DOHH2 (cell line): ENCODE measurements at regions not wholly inside any gene's neighbourhood (a gene's known extent, or its start where the extent isn't known, plus 50 kb on each side); places are given as distances from the start of the nearest gene placed in this dataset.

Experiments
- H3F3A ChIP-seq: fragments of 200-600 bp; sonication (generic), shearing (Covaris generic); 2 replicates; pipeline ENCODE4 v1.6.0; 2016; ENCODE audit warnings: antibody characterized with exemption, mild to moderate bottlenecking; ENCODE audit not compliant: control insufficient read depth, insufficient read depth
- H3K27ac ChIP-seq: fragments of 200-600 bp; sonication (generic); 2 replicates; pipeline ENCODE4 v1.5.1; 2014; ENCODE audit warnings: low read depth, mild to moderate bottlenecking, low read length, moderate library complexity
- H3K27me3 ChIP-seq: fragments of 200-600 bp; sonication (generic); 2 replicates; pipeline ENCODE4 v1.6.1; 2014; ENCODE audit warnings: mild to moderate bottlenecking, low read length, mixed read lengths; ENCODE audit not compliant: control insufficient read depth
- H3K36me3 ChIP-seq: fragments of 200-600 bp; sonication (generic); 2 replicates; pipeline ENCODE4 v1.6.1; 2014; ENCODE audit warnings: mild to moderate bottlenecking, low read length, moderate library complexity, mixed read lengths; ENCODE audit not compliant: control insufficient read depth
- H3K4me1 ChIP-seq: fragments of 200-600 bp; sonication (generic); 2 replicates; pipeline ENCODE4 v1.6.1; 2014; ENCODE audit warnings: mild to moderate bottlenecking, low read length, mixed read lengths; ENCODE audit not compliant: control insufficient read depth
- H3K4me2 ChIP-seq: fragments of 200-600 bp; sonication (generic); 2 replicates; pipeline ENCODE4 v1.6.0; 2014; ENCODE audit warnings: mild to moderate bottlenecking, low read length, moderate library complexity
- H3K4me3 ChIP-seq: fragments of 200-600 bp; sonication (generic); 2 replicates; pipeline ENCODE4 v1.5.1; 2014; ENCODE audit warnings: mild to moderate bottlenecking, low read length, mixed read lengths
- H3K79me2 ChIP-seq: fragments of 200-600 bp; sonication (generic); 2 replicates; pipeline ENCODE4 v1.6.1; 2014; ENCODE audit warnings: mild to moderate bottlenecking, low read length, mixed read lengths; ENCODE audit not compliant: control insufficient read depth
- H3K9me2 ChIP-seq: fragments of 200-600 bp; sonication (generic); replicated peaks from 2 replicates; pipeline ENCODE4 v1.6.1; 2014; ENCODE audit warnings: mild to moderate bottlenecking, low read length, mixed read lengths; ENCODE audit not compliant: control insufficient read depth
- H3K9me3 ChIP-seq: fragments of 200-600 bp; sonication (generic); 2 replicates; pipeline ENCODE4 v1.6.1; 2014; ENCODE audit warnings: antibody characterized with exemption, low read length, mixed read lengths; ENCODE audit not compliant: control insufficient read depth, insufficient read depth
- H4K20me1 ChIP-seq: fragments of 200-600 bp; sonication (generic); 2 replicates; pipeline ENCODE4 v1.6.0; 2014; ENCODE audit warnings: low read depth, mild to moderate bottlenecking, antibody characterized with exemption, low read length, moderate library complexity; ENCODE audit not compliant: control insufficient read depth, insufficient read depth
- EZH2phosphoT487 ChIP-seq: fragments of 200-600 bp; sonication (generic); IDR thresholded peaks from 2 replicates; pipeline ENCODE4 v1.6.1; 2017; ENCODE audit warnings: borderline replicate concordance, mild to moderate bottlenecking, antibody characterized with exemption, low read length, moderate library complexity, mixed read lengths
- TF ChIP-seq, protein P1 (sequence below): fragments of 200-600 bp; sonication (generic); IDR thresholded peaks from one replicate; pipeline ENCODE4 v1.5.1; 2014; ENCODE audit warnings: antibody characterized with exemption, mild to moderate bottlenecking, low read depth, low read length; ENCODE audit not compliant: poor library complexity, severe bottlenecking

DNA sequence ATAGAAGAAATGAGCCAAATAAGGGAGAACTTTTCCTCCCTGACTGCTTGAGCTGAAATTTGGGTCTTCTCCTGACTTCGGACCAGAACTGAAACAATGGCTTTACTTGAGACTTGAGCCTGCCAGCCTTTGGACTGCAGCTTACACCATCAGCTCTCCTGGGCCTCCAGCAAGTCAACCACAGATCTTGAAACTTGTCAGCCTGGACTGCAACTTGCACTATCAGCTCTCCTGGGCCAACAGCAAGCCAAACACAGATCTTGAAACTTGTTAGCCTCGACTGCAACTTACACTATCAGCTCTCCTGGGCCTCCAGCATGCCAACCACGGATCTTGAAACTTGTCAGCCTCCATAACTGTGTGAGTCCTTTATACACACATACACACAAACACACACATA lies 425.9 kb upstream of the PCDH7 start:
- H3K27me3 ChIP-seq = no peaks in the 10 kb centered on the region
- no peaks in the 10 kb centered on the region for H3K36me3 ChIP-seq
- no peaks in the 10 kb centered on the region for H3K79me2 ChIP-seq
- no peaks in the 10 kb centered on the region for H3K9me3 ChIP-seq
- no peak for TF ChIP-seq EZH2phosphoT487
- TF ChIP-seq, protein P1, sequence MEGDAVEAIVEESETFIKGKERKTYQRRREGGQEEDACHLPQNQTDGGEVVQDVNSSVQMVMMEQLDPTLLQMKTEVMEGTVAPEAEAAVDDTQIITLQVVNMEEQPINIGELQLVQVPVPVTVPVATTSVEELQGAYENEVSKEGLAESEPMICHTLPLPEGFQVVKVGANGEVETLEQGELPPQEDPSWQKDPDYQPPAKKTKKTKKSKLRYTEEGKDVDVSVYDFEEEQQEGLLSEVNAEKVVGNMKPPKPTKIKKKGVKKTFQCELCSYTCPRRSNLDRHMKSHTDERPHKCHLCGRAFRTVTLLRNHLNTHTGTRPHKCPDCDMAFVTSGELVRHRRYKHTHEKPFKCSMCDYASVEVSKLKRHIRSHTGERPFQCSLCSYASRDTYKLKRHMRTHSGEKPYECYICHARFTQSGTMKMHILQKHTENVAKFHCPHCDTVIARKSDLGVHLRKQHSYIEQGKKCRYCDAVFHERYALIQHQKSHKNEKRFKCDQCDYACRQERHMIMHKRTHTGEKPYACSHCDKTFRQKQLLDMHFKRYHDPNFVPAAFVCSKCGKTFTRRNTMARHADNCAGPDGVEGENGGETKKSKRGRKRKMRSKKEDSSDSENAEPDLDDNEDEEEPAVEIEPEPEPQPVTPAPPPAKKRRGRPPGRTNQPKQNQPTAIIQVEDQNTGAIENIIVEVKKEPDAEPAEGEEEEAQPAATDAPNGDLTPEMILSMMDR = no peak
- no peaks in the 10 kb centered on the region for H3K4me1 ChIP-seq
- no peak overlapping the region for H3K27ac ChIP-seq
- no peak overlapping the region for H3K4me2 ChIP-seq
- H4K20me1 ChIP-seq = no peaks in the 10 kb centered on the region
- no peak overlapping the region for H3K4me3 ChIP-seq
- no peaks in the 10 kb centered on the region for H3K9me2 ChIP-seq
- H3F3A ChIP-seq = no peaks in the 10 kb centered on the region

DNA sequence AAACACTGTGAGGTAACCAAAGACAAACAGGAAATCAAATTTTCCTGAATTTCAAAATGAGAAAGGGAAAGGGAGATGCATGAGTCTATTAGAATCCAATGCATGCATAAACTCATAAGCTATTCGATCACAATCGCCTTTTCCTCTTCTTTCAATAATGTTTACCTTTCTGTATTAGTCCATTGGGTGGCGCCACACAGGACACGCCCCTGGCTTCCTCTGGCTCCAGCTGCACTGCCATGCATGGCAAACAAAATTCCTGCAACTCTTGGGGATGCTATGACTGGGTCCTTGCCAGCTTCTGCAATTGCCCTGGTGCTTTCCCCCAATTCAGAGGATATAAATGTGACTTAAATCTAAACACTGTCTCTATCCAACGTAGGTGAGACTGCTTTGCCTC lies 424.5 kb upstream of the PCDH7 start:
- no peak overlapping the region for H3K27ac ChIP-seq
- H4K20me1 ChIP-seq = no peaks in the 10 kb centered on the region
- H3K4me3 ChIP-seq = no peak overlapping the region
- TF ChIP-seq, protein P1 = no peak
- no peak for TF ChIP-seq EZH2phosphoT487
- no peaks in the 10 kb centered on the region for H3K4me1 ChIP-seq
- H3K9me3 ChIP-seq = no peaks in the 10 kb centered on the region
- no peak overlapping the region for H3K4me2 ChIP-seq
- no peaks in the 10 kb centered on the region for H3K36me3 ChIP-seq
- H3F3A ChIP-seq = no peaks in the 10 kb centered on the region
- H3K79me2 ChIP-seq = no peaks in the 10 kb centered on the region
- no peaks in the 10 kb centered on the region for H3K9me2 ChIP-seq
- no peaks in the 10 kb centered on the region for H3K27me3 ChIP-seq

DNA sequence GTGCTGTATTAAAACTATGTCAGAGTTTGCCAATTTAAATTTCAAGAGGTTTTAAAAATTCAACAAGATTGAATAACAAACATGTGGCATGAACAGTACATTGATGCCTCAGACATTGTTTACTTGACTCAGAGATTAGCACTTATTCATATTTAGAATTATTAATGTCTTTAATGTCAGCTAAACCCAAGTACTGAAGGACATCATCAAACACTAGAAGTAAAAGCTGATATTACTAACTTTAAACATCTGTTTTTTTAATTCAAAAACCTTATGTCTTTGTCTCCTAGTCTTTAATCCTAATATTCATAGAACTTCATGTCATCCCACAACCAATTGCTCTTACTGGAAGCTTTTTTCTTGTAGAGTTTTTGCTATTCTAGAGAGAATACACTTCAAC lies 406.2 kb upstream of the PCDH7 start:
- H3K9me2 ChIP-seq = no peaks in the 10 kb centered on the region
- H3F3A ChIP-seq = no peaks in the 10 kb centered on the region
- H3K4me3 ChIP-seq = no peak overlapping the region
- H3K27ac ChIP-seq = no peak overlapping the region
- H3K79me2 ChIP-seq = no peaks in the 10 kb centered on the region
- no peaks in the 10 kb centered on the region for H3K27me3 ChIP-seq
- no peaks in the 10 kb centered on the region for H4K20me1 ChIP-seq
- no peak overlapping the region for H3K4me2 ChIP-seq
- no peaks in the 10 kb centered on the region for H3K9me3 ChIP-seq
- H3K4me1 ChIP-seq = no peaks in the 10 kb centered on the region
- no peaks in the 10 kb centered on the region for H3K36me3 ChIP-seq
- TF ChIP-seq EZH2phosphoT487 = no peak
- TF ChIP-seq, protein P1 = no peak
